Naive thymus-derived CD8-positive, alpha-beta T cell (primary cell): ENCODE measurements at regions not wholly inside any gene's neighbourhood (a gene's known extent, or its start where the extent isn't known, plus 50 kb on each side); places are given as distances from the start of the nearest gene placed in this dataset.

ENCODE experiments used
- ATAC-seq, 2 donors: fragments of 150-1000 bp; cut with Tn5 transposase in 1 of 2; sonication (Bioruptor Pico), chemical (Tn5 transposase) in 1 of 2; 1 replicate in 1 of 2; 2 replicates in 1 of 2; pipeline ENCODE4 v1.10.0; 2021; ENCODE audit warnings: mild to moderate bottlenecking in 2 of 2, moderate library complexity in 2 of 2
- POLR2A ChIA-PET: fragments of 350-600 bp; sonication (Branson Sonifier 250); formaldehyde crosslinking; loops from one replicate; lab custom pipeline; 2021; ENCODE audit warnings: antibody characterized with exemption; lab: Charles Lee
- DNase-seq, 10 donors: peaks; one replicate each; pipeline versions ENCODE4 v3.0.0 to v3.0.0-alpha.2; 2020 to 2022
- H3K27ac Mint-ChIP-seq, 10 donors: one replicate each; pipeline ENCODE4 v1.8.0; 2020 to 2022; ENCODE audit warnings: mild to moderate bottlenecking in 10 of 10, mixed read lengths in 10 of 10, moderate library complexity in 4 of 10, inconsistent platforms in 1 of 10
- H3K27me3 Mint-ChIP-seq, 5 donors: one replicate each; pipeline ENCODE4 v1.8.0; 2021 to 2022; ENCODE audit warnings: mixed read lengths in 5 of 5
- H3K36me3 Mint-ChIP-seq, 3 donors: one replicate each; pipeline ENCODE4 v1.8.0; 2020 to 2022; ENCODE audit warnings: mixed read lengths in 3 of 3, mild to moderate bottlenecking in 2 of 3, inconsistent platforms in 1 of 3
- H3K4me1 Mint-ChIP-seq, 4 donors: one replicate each; pipeline ENCODE4 v1.8.0; 2021 to 2022; ENCODE audit warnings: mixed read lengths in 4 of 4
- H3K4me3 Mint-ChIP-seq, 10 donors: one replicate each; pipeline ENCODE4 v1.8.0; 2020 to 2022; ENCODE audit warnings: mild to moderate bottlenecking in 10 of 10, mixed read lengths in 10 of 10, moderate library complexity in 6 of 10, inconsistent platforms in 1 of 10
- H3K9me3 Mint-ChIP-seq, 9 donors: one replicate each; pipeline ENCODE4 v1.8.0; 2020 to 2022; ENCODE audit warnings: mixed read lengths in 9 of 9, mild to moderate bottlenecking in 3 of 9, inconsistent platforms in 1 of 9, moderate library complexity in 1 of 9

- no peak for DNase-seq
- Mint-ChIP-seq H3K36me3 (no peaks in the 10 kb centered on the region), H3K9me3 (peaks cover 0 to 26% (median 2%) of the 10 kb centered on the region in 9 donors), H3K4me1 (no peaks in the 10 kb centered on the region), H3K4me3 (no peak overlapping the region), H3K27me3 (no peaks in the 10 kb centered on the region), H3K27ac (no peak overlapping the region)
- ATAC-seq: no peak
- POLR2A ChIA-PET: no interaction called here
Measured at GRCh38 chr4:125522992-125523391, 208.2 kb downstream of the FAT4 start.

GRCh38 chr4:125526420-125526819 is 211.7 kb downstream of the FAT4 start:
- ATAC-seq (no peak), DNase-seq (no peak)
- no peaks in the 10 kb centered on the region for H3K36me3 Mint-ChIP-seq
- no peak overlapping the region for H3K4me3 Mint-ChIP-seq
- peaks cover 0 to 12% (median 0%) of the 10 kb centered on the region in 9 donors for H3K9me3 Mint-ChIP-seq
- H3K27ac Mint-ChIP-seq: no peak overlapping the region
- H3K4me1 Mint-ChIP-seq: no peaks in the 10 kb centered on the region
- H3K27me3 Mint-ChIP-seq: no peaks in the 10 kb centered on the region
- POLR2A ChIA-PET: no interaction called here

DNA sequence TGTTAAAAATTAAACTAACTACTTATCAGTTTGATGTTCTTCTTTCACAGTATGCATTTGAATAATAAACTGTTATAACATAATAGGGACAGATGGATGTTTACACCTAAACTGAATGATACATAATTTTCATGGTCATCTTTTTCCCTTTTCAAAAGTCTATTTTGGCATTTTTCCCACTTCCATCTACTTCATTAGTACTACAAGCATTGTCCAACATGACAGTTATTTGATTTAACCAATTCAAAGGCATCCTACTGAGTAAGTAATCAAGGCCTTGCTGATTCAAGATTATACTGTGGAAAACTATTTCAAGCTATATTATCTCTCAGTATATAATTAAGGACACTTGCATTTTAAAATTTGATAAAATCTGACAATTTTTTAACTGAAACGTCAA is 212.9 kb downstream of the FAT4 start:
- no peak overlapping the region for H3K4me3 Mint-ChIP-seq
- no peak for DNase-seq
- no peak overlapping the region for H3K27ac Mint-ChIP-seq
- POLR2A ChIA-PET: no interaction called here
- no peaks in the 10 kb centered on the region for H3K27me3 Mint-ChIP-seq
- H3K9me3 Mint-ChIP-seq: peaks cover 0 to 12% (median 2%) of the 10 kb centered on the region in 9 donors
- no peak for ATAC-seq
- no peaks in the 10 kb centered on the region for H3K36me3 Mint-ChIP-seq
- H3K4me1 Mint-ChIP-seq: no peaks in the 10 kb centered on the region

GRCh38 chr4:125529071-125529470 is 214.3 kb downstream of the FAT4 start:
- H3K4me3 Mint-ChIP-seq: no peak overlapping the region
- peaks cover 0 to 2% (median 0%) of the 10 kb centered on the region in 5 donors for H3K27me3 Mint-ChIP-seq
- H3K36me3 Mint-ChIP-seq: no peaks in the 10 kb centered on the region
- no peaks in the 10 kb centered on the region for H3K4me1 Mint-ChIP-seq
- H3K27ac Mint-ChIP-seq: no peak overlapping the region
- H3K9me3 Mint-ChIP-seq: peaks cover 0 to 15% (median 0%) of the 10 kb centered on the region in 9 donors
- DNase-seq (no peak), ATAC-seq (no peak)
- POLR2A ChIA-PET: no interaction called here

GRCh38 chr4:125538670-125539069 is 223.9 kb downstream of the FAT4 start:
- peaks cover 0 to 1% (median 0%) of the 10 kb centered on the region in 5 donors for H3K27me3 Mint-ChIP-seq
- POLR2A ChIA-PET: no interaction called here
- DNase-seq (no peak), ATAC-seq (no peak)
- H3K9me3 Mint-ChIP-seq: peaks cover 1 to 23% (median 7%) of the 10 kb centered on the region in 9 donors
- no peak overlapping the region for H3K4me3 Mint-ChIP-seq
- H3K27ac Mint-ChIP-seq: no peak overlapping the region
- peaks cover 0 to 5% (median 0%) of the 10 kb centered on the region in 3 donors for H3K36me3 Mint-ChIP-seq
- H3K4me1 Mint-ChIP-seq: no peaks in the 10 kb centered on the region

DNA sequence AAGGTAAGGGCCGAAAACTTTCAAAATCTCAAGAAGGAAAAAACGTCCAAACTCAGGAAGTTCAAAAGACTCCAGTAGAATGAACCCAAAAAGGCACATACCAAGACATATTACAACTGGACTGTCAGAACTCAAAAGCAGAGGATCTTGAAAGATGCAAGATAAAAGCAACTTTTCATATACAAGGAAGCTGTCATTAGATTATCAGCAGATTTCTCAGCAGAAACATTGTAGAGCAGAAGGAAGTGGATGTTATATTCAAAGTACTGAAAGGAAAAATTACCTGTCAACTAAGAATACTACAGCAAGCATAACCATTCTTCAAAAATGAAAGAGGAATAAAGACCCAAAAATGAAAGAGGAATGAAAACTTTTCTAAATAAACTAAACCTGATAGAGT is 224.9 kb downstream of the FAT4 start:
- Mint-ChIP-seq H3K4me3 (no peak overlapping the region), H3K4me1 (no peaks in the 10 kb centered on the region), H3K36me3 (peaks cover 0 to 2% (median 0%) of the 10 kb centered on the region in 3 donors), H3K27me3 (no peaks in the 10 kb centered on the region), H3K27ac (no peak overlapping the region), H3K9me3 (peaks cover 0 to 23% (median 7%) of the 10 kb centered on the region in 9 donors)
- DNase-seq: no peak
- POLR2A ChIA-PET: no interaction called here
- ATAC-seq: no peak

DNA sequence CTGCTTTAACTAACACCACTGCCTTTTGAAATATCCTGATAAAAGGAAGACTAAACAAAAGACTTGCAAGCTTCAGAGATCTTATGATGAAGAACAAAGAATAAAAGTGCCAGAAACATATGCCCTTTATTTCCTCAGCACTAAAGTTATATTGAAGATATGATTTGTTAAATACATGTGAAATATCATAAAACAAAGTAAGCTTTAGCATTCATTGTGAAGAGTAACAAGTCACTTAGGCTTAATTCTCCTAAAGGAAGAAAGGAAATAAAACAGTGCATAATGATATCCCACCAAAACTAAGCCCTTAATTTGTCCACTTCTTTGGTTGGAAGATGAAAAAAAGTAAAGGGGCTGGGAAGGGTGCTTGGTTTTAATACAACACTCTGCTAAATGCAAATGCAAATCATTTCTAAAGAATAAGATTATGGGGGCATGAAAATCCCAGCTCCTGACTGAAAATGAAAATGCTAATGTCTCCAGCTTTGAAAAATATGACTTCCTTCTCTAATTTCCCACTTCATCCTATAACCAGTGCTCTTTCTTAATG is 227.2 kb downstream of the FAT4 start:
- DNase-seq (no peak), ATAC-seq (no peak)
- Mint-ChIP-seq H3K9me3 (peaks cover 0 to 13% (median 7%) of the 10 kb centered on the region in 9 donors), H3K27me3 (no peaks in the 10 kb centered on the region), H3K27ac (no peak overlapping the region), H3K4me1 (no peaks in the 10 kb centered on the region), H3K4me3 (no peak overlapping the region), H3K36me3 (no peaks in the 10 kb centered on the region)
- POLR2A ChIA-PET: no interaction called here

DNA sequence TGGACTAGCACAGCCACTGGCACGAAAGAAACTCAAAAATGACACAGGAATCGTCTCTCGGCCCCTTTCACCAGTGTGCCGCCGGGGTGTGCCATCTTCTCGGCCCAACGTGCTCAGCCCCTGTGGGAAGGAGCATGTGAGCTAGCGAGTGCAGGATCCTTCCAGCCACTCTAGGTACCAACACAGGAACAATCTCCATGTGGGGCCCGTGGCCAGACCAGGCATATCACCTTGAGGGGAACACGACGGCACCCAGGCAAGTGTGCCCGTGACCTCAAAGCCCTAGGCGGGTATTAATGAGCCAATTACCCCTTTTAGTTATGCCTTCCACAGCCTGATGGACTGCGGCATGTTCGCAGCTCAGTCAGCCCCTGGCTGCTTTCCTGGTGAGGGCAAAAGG is 231.5 kb downstream of the FAT4 start:
- peak in 1 of 10 donors; percentile 58 for DNase-seq
- no peak overlapping the region for H3K4me3 Mint-ChIP-seq
- H3K9me3 Mint-ChIP-seq: peaks cover 0 to 4% (median 0%) of the 10 kb centered on the region in 9 donors
- H3K27ac Mint-ChIP-seq: no peak overlapping the region
- H3K36me3 Mint-ChIP-seq: no peaks in the 10 kb centered on the region
- no peaks in the 10 kb centered on the region for H3K4me1 Mint-ChIP-seq
- no peak for ATAC-seq
- no peaks in the 10 kb centered on the region for H3K27me3 Mint-ChIP-seq
- POLR2A ChIA-PET: no interaction called here

- ATAC-seq (no peak), DNase-seq (no peak)
- no peak overlapping the region for H3K27ac Mint-ChIP-seq
- no peaks in the 10 kb centered on the region for H3K4me1 Mint-ChIP-seq
- no peaks in the 10 kb centered on the region for H3K36me3 Mint-ChIP-seq
- H3K4me3 Mint-ChIP-seq: no peak overlapping the region
- no peaks in the 10 kb centered on the region for H3K27me3 Mint-ChIP-seq
- peaks cover 0 to 4% (median 0%) of the 10 kb centered on the region in 9 donors for H3K9me3 Mint-ChIP-seq
- POLR2A ChIA-PET: no interaction called here
Measured at GRCh38 chr4:125547836-125548235, 233.1 kb downstream of the FAT4 start.

DNA sequence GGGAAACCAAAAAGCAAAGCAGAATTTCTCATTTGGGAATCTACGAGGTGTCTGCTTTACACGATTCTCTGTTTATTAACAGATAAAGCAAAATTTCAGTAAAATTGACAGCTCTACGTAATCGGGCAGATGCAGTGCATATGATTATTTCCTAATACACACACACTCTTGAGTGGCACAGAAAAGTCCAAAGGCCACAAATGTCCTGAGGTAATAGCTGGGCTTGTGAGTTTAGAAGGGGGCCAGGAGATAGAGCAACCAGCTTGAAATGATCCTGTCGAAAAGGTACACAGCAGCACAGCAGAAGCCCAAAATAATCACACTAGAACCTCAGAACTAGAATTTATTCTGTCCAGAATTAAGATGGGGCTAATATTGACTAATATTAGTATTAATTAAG is 236.0 kb downstream of the FAT4 start:
- ATAC-seq (no peak), DNase-seq (no peak)
- H3K4me3 Mint-ChIP-seq: no peak overlapping the region
- POLR2A ChIA-PET: no interaction called here
- H3K36me3 Mint-ChIP-seq: no peaks in the 10 kb centered on the region
- peaks cover 0 to 1% (median 0%) of the 10 kb centered on the region in 9 donors for H3K9me3 Mint-ChIP-seq
- no peaks in the 10 kb centered on the region for H3K4me1 Mint-ChIP-seq
- no peak overlapping the region for H3K27ac Mint-ChIP-seq
- no peaks in the 10 kb centered on the region for H3K27me3 Mint-ChIP-seq

DNA sequence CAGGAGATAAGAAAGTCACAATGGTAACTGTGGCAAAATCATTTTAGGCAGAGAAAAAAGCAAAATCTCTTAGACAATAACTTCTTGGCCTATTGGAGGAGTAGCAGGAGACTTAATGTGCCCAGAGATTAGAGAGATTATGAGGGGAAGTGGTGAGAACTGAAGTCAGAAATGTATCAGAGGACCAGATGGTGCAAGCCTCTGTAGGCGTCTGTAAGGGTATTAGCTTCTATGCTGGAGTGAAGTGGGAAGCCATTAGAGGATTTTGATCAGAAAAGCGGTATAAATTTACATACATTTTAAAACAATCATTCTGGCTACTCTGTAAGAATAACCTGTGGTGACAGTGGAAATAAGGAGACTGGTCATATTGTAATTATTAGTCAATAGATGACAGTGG is 236.7 kb downstream of the FAT4 start:
- H3K27me3 Mint-ChIP-seq: no peaks in the 10 kb centered on the region
- DNase-seq (no peak), ATAC-seq (no peak)
- no peak overlapping the region for H3K27ac Mint-ChIP-seq
- no peak overlapping the region for H3K4me3 Mint-ChIP-seq
- H3K9me3 Mint-ChIP-seq: peaks cover 0 to 1% (median 0%) of the 10 kb centered on the region in 9 donors
- H3K4me1 Mint-ChIP-seq: no peaks in the 10 kb centered on the region
- POLR2A ChIA-PET: no interaction called here
- H3K36me3 Mint-ChIP-seq: no peaks in the 10 kb centered on the region

DNA sequence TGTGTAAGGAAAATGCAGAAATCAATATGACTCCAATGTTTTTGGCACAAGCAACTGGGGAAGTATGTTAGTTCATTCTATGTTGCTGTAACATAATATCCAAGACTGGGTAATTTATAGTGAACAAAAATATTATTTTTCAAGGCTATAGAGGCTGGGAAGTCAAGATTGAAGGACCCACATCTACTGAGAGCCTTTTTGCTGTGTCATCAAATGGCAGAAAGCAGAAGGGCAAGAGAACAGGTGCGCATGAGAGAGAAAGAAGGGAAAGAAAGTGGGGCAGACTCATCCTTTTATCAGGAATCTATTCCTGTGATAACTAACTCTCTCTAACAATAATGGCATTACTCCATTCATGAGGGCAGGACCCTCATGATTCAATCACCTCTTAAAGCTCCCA is 237.2 kb downstream of the FAT4 start:
- no peak overlapping the region for H3K4me3 Mint-ChIP-seq
- peaks cover 0 to 5% (median 0%) of the 10 kb centered on the region in 9 donors for H3K9me3 Mint-ChIP-seq
- DNase-seq: no peak
- POLR2A ChIA-PET: no interaction called here
- H3K4me1 Mint-ChIP-seq: no peaks in the 10 kb centered on the region
- ATAC-seq: no peak
- H3K27me3 Mint-ChIP-seq: no peaks in the 10 kb centered on the region
- H3K36me3 Mint-ChIP-seq: no peaks in the 10 kb centered on the region
- no peak overlapping the region for H3K27ac Mint-ChIP-seq

GRCh38 chr4:125572601-125573000 is 257.8 kb downstream of the FAT4 start:
- peaks cover 0 to 5% (median 0%) of the 10 kb centered on the region in 3 donors for H3K36me3 Mint-ChIP-seq
- POLR2A ChIA-PET: no interaction called here

GRCh38 chr4:125573368-125573767 is 258.6 kb downstream of the FAT4 start:
- Mint-ChIP-seq H3K36me3 (peaks cover 0 to 5% (median 0%) of the 10 kb centered on the region in 3 donors), H3K4me3 (no peak overlapping the region), H3K4me1 (no peaks in the 10 kb centered on the region), H3K27me3 (no peaks in the 10 kb centered on the region), H3K9me3 (peaks cover 0 to 12% (median 3%) of the 10 kb centered on the region in 9 donors), H3K27ac (no peak overlapping the region)
- no peak for DNase-seq
- no peak for ATAC-seq
- POLR2A ChIA-PET: no interaction called here

More at GRCh38 chr4:125572601-125573000, 257.8 kb downstream of the FAT4 start:
- Mint-ChIP-seq H3K9me3 (peaks cover 0 to 12% (median 3%) of the 10 kb centered on the region in 9 donors), H3K27me3 (no peaks in the 10 kb centered on the region), H3K4me1 (no peaks in the 10 kb centered on the region), H3K4me3 (no peak overlapping the region), H3K27ac (no peak overlapping the region)
- no peak for DNase-seq
- no peak for ATAC-seq
